HCT116 (cell line): ENCODE measurements at regions not wholly inside any gene's neighbourhood (a gene's known extent, or its start where the extent isn't known, plus 50 kb on each side); places are given as distances from the start of the nearest gene placed in this dataset.

Experiments used
- ATAC-seq: fragments of 200-7000 bp; cut with Tn5 transposase; 2 replicates; pipeline ENCODE4 v1.9.1; 2020; ENCODE audit warnings: mild to moderate bottlenecking, moderate library complexity
- BruUV-seq: library from RNA; stranded (reverse); fragments of 400-500 nt; replicated peaks from 2 replicates; lab custom pipeline; 2021; lab: Mats Ljungman, UMichigan
- CTCF ChIA-PET: fragments of 300-600 bp; sonication (Branson Sonifier 250); formaldehyde crosslinking; loops from one replicate; lab custom pipeline; 2021; ENCODE audit warnings: antibody characterized with exemption; lab: Charles Lee
- POLR2A ChIA-PET: fragments of 300-600, 350-600 bp; sonication (Branson Sonifier 250); formaldehyde crosslinking; loops from one replicate; lab custom pipeline; 2021; ENCODE audit warnings: antibody characterized with exemption; lab: Charles Lee
- RAD21 ChIA-PET, 2 experiments: fragments of 300-600 bp; sonication (Branson Sonifier 250); formaldehyde crosslinking; loops; one replicate each; lab custom pipeline; 2023; ENCODE audit warnings: low total read pairs in 2 of 2; ENCODE audit not compliant: uncharacterized antibody in 2 of 2, unreplicated experiment in 2 of 2, low non-redundant PET in 1 of 2; lab: Charles Lee
- DNase-seq: peaks from one replicate; pipeline ENCODE4 v3.0.0-alpha.2; 2010; ENCODE audit warnings: low read depth, low spot score
- H2AFZ ChIP-seq: fragments of 200-600 bp; shearing (Covaris generic), sonication (generic); 2 replicates; pipeline ENCODE4 v1.6.1; 2017; ENCODE audit warnings: low read depth, mixed run types, mixed read lengths, antibody characterized with exemption, low read length; ENCODE audit not compliant: poor library complexity, severe bottlenecking
- H3K27ac ChIP-seq: 2 replicates; pipeline ENCODE4 v1.5.1; 2012; ENCODE audit warnings: low read depth, low read length
- H3K27me3 ChIP-seq: fragments of 200-600 bp; sonication (generic); 2 replicates; pipeline ENCODE4 v1.6.1; 2016; ENCODE audit warnings: mixed run types, low read length, mixed read lengths; ENCODE audit not compliant: insufficient read depth
- H3K36me3 ChIP-seq, 2 experiments: fragments of 200-500 bp in 1 of 2; fragments of 200-600 bp in 1 of 2; sonication (Bioruptor generic) in 1 of 2; sonication (generic) in 1 of 2; 2 replicates each; pipeline versions ENCODE4 v1.5.1 to v1.6.1; 2014 to 2016; ENCODE audit warnings: low read length in 2 of 2, inconsistent platforms in 1 of 2, mixed read lengths in 1 of 2, mixed run types in 1 of 2; ENCODE audit not compliant: insufficient read depth in 2 of 2, control insufficient read depth in 1 of 2
- H3K4me1 ChIP-seq, 2 experiments: fragments of 200-600 bp in 1 of 2; sonication (generic) in 1 of 2; 2 replicates each; pipeline versions ENCODE4 v1.5.1 to v1.6.1; 2012 to 2017; ENCODE audit warnings: low read length in 2 of 2, inconsistent platforms in 1 of 2, mild to moderate bottlenecking in 1 of 2, mixed read lengths in 1 of 2, mixed run types in 1 of 2, moderate library complexity in 1 of 2; ENCODE audit not compliant: insufficient read depth in 2 of 2, control insufficient read depth in 1 of 2
- H3K4me2 ChIP-seq: fragments of 200-600 bp; sonication (generic); 2 replicates; pipeline ENCODE4 v1.6.1; 2017; ENCODE audit warnings: mixed run types, low read length, mixed read lengths
- H3K4me3 ChIP-seq, 2 experiments: fragments of 200-600 bp in 1 of 2; sonication (generic) in 1 of 2; replicated peaks in 1 of 2; 2 replicates each; pipeline ENCODE4 v1.5.1; 2011 to 2016; ENCODE audit warnings: low read length in 2 of 2, control low read depth in 1 of 2, low read depth in 1 of 2, mild to moderate bottlenecking in 1 of 2, mixed read lengths in 1 of 2, mixed run types in 1 of 2
- H3K79me2 ChIP-seq: fragments of 200-600 bp; sonication (generic); 2 replicates; pipeline ENCODE4 v1.6.1; 2017; ENCODE audit warnings: mild to moderate bottlenecking, mixed run types, low read length, moderate library complexity, mixed read lengths; ENCODE audit not compliant: insufficient read depth
- H3K9ac ChIP-seq: fragments of 200-600 bp; sonication (generic); 2 replicates; pipeline ENCODE4 v1.6.1; 2016; ENCODE audit warnings: low read length, mixed read lengths
- H3K9me2 ChIP-seq: fragments of 200-600 bp; sonication (generic), shearing (Covaris generic); 2 replicates; pipeline ENCODE4 v1.6.1; 2017; ENCODE audit warnings: mixed run types, mild to moderate bottlenecking, moderate library complexity; ENCODE audit not compliant: insufficient read depth
- H3K9me3 ChIP-seq, 2 experiments: fragments of 200-500 bp in 1 of 2; fragments of 200-600 bp in 1 of 2; sonication (Bioruptor generic) in 1 of 2; sonication (generic) in 1 of 2; 2 replicates each; pipeline ENCODE4 v1.6.1; 2014 to 2017; ENCODE audit warnings: low read length in 2 of 2, mixed read lengths in 2 of 2, inconsistent platforms in 1 of 2, low read depth in 1 of 2, mild to moderate bottlenecking in 1 of 2, mixed run types in 1 of 2, moderate library complexity in 1 of 2; ENCODE audit not compliant: control insufficient read depth in 1 of 2, insufficient read depth in 1 of 2
- H4K20me1 ChIP-seq: fragments of 200-600 bp; sonication (generic), shearing (Covaris generic); 2 replicates; pipeline ENCODE4 v1.6.1; 2017; ENCODE audit warnings: mixed run types, mild to moderate bottlenecking, moderate library complexity; ENCODE audit not compliant: insufficient read depth
- CBX3 ChIP-seq: IDR thresholded peaks from 2 replicates; pipeline ENCODE4 v1.6.1; 2012; ENCODE audit warnings: low read depth
- CEBPB ChIP-seq: IDR thresholded peaks from 2 replicates; pipeline ENCODE4 v1.6.1; 2012; ENCODE audit warnings: low read depth
- EGR1 ChIP-seq: IDR thresholded peaks from 2 replicates; pipeline ENCODE4 v1.6.1; 2012; ENCODE audit warnings: low read depth
- ELF1 ChIP-seq: IDR thresholded peaks from 2 replicates; pipeline ENCODE4 v1.6.1; 2012; ENCODE audit warnings: low read depth, borderline replicate concordance
- FOSL1 ChIP-seq: IDR thresholded peaks from 2 replicates; pipeline ENCODE4 v1.6.1; 2012; ENCODE audit warnings: low read depth
- JUND ChIP-seq: IDR thresholded peaks from 2 replicates; pipeline ENCODE4 v1.6.1; 2012
- POLR2A ChIP-seq: IDR thresholded peaks from 2 replicates; pipeline ENCODE4 v1.7.0; 2011; ENCODE audit warnings: borderline replicate concordance; ENCODE audit not compliant: insufficient read depth, insufficient read length; ENCODE audit errors: extremely low read depth
- SIN3A ChIP-seq: IDR thresholded peaks from 2 replicates; pipeline ENCODE4 v1.6.1; 2012; ENCODE audit warnings: low read depth
- SP1 ChIP-seq: IDR thresholded peaks from 2 replicates; pipeline ENCODE4 v1.6.1; 2012; ENCODE audit warnings: low read depth
- SRF ChIP-seq: IDR thresholded peaks from 2 replicates; pipeline ENCODE4 v1.6.1; 2012; ENCODE audit warnings: low read depth
- TCF7L2 ChIP-seq: IDR thresholded peaks from 2 replicates; pipeline ENCODE4 v1.7.0; 2011; ENCODE audit warnings: borderline replicate concordance, inconsistent platforms; ENCODE audit not compliant: insufficient read depth, insufficient read length; ENCODE audit errors: extremely low read depth
- ZFX ChIP-seq: fragments of 450-650 bp; IDR thresholded peaks from 2 replicates; pipeline ENCODE4 v1.6.1; 2017
- ZNF274 ChIP-seq: fragments of 200-500 bp; sonication (Bioruptor generic); IDR thresholded peaks from 2 replicates; pipeline ENCODE4 v1.6.1; 2014; ENCODE audit warnings: mild to moderate bottlenecking, low read depth, low read length, inconsistent platforms
- intact Hi-C: fragments of 100-400 bp; cut with micrococcal nuclease; formaldehyde crosslinking; loops from 2 replicates; pipeline ENCODE4 v1.10.0; 2022
- TF ChIP-seq, protein P1 (sequence below), 3 experiments: fragments of 200-600 bp in 1 of 3; sonication (generic) in 1 of 3; IDR thresholded peaks in 2 of 3; conservative IDR thresholded peaks in 1 of 3; 2 replicates each; pipeline ENCODE4 v1.5.1; 2012 to 2017; ENCODE audit warnings: low read depth in 2 of 3, low read length in 2 of 3, antibody characterized with exemption in 1 of 3, borderline replicate concordance in 1 of 3, control low read depth in 1 of 3, mild to moderate bottlenecking in 1 of 3, mixed read lengths in 1 of 3, mixed run types in 1 of 3, moderate library complexity in 1 of 3; ENCODE audit not compliant: insufficient read depth in 1 of 3
- TF ChIP-seq, protein P2 (sequence below): IDR thresholded peaks from 2 replicates; pipeline ENCODE4 v1.6.1; 2012; ENCODE audit warnings: low read depth

- H3K4me1 ChIP-seq: no peaks in the 10 kb centered on the region
- no peaks in the 10 kb centered on the region for H3K9me2 ChIP-seq
- H4K20me1 ChIP-seq: no peaks in the 10 kb centered on the region
- no peak for ATAC-seq
- RAD21 ChIA-PET: no interaction called here
- H3K27me3 ChIP-seq: no peaks in the 10 kb centered on the region
- no peak for DNase-seq
- POLR2A ChIA-PET: no interaction called here
- no peak overlapping the region for H3K27ac ChIP-seq
- no peak overlapping the region for H3K4me3 ChIP-seq
- H3K4me2 ChIP-seq: no peak overlapping the region
- H2AFZ ChIP-seq: no peak overlapping the region
- CTCF ChIA-PET: no interaction called here
- H3K36me3 ChIP-seq: no peaks in the 10 kb centered on the region
- no peaks in the 10 kb centered on the region for H3K79me2 ChIP-seq
- TF ChIP-seq, protein P1, sequence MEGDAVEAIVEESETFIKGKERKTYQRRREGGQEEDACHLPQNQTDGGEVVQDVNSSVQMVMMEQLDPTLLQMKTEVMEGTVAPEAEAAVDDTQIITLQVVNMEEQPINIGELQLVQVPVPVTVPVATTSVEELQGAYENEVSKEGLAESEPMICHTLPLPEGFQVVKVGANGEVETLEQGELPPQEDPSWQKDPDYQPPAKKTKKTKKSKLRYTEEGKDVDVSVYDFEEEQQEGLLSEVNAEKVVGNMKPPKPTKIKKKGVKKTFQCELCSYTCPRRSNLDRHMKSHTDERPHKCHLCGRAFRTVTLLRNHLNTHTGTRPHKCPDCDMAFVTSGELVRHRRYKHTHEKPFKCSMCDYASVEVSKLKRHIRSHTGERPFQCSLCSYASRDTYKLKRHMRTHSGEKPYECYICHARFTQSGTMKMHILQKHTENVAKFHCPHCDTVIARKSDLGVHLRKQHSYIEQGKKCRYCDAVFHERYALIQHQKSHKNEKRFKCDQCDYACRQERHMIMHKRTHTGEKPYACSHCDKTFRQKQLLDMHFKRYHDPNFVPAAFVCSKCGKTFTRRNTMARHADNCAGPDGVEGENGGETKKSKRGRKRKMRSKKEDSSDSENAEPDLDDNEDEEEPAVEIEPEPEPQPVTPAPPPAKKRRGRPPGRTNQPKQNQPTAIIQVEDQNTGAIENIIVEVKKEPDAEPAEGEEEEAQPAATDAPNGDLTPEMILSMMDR (IDR thresholded peaks at IDR 0.05 in 2 of 3, conservative IDR thresholded peaks at IDR 0.05 in 1 of 3; ENCODE audit: borderline replicate concordance in 1 of 3, insufficient read depth in 1 of 3, low read depth in 2 of 3, low read length in 2 of 3): no peak
- no peak for TF ChIP-seq FOSL1
- TF ChIP-seq ELF1: no peak
- TF ChIP-seq SP1: no peak
- TF ChIP-seq CBX3: no peak
- TF ChIP-seq, protein P2, sequence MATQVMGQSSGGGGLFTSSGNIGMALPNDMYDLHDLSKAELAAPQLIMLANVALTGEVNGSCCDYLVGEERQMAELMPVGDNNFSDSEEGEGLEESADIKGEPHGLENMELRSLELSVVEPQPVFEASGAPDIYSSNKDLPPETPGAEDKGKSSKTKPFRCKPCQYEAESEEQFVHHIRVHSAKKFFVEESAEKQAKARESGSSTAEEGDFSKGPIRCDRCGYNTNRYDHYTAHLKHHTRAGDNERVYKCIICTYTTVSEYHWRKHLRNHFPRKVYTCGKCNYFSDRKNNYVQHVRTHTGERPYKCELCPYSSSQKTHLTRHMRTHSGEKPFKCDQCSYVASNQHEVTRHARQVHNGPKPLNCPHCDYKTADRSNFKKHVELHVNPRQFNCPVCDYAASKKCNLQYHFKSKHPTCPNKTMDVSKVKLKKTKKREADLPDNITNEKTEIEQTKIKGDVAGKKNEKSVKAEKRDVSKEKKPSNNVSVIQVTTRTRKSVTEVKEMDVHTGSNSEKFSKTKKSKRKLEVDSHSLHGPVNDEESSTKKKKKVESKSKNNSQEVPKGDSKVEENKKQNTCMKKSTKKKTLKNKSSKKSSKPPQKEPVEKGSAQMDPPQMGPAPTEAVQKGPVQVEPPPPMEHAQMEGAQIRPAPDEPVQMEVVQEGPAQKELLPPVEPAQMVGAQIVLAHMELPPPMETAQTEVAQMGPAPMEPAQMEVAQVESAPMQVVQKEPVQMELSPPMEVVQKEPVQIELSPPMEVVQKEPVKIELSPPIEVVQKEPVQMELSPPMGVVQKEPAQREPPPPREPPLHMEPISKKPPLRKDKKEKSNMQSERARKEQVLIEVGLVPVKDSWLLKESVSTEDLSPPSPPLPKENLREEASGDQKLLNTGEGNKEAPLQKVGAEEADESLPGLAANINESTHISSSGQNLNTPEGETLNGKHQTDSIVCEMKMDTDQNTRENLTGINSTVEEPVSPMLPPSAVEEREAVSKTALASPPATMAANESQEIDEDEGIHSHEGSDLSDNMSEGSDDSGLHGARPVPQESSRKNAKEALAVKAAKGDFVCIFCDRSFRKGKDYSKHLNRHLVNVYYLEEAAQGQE: no peak
- no peak for TF ChIP-seq ZNF274
- TF ChIP-seq POLR2A: no peak
- no peak for TF ChIP-seq SIN3A
- no peak for TF ChIP-seq ZFX
- no peak for TF ChIP-seq EGR1
- TF ChIP-seq JUND: no peak
- no peak for TF ChIP-seq CEBPB
- TF ChIP-seq TCF7L2: no peak
- TF ChIP-seq SRF: no peak
- peaks cover 8 to 19% of the 10 kb centered on the region in 2 experiments; a peak in 2 of 4 replicates for H3K9me3 ChIP-seq
- no peak overlapping the region for H3K9ac ChIP-seq
- no TSS peak for BruUV-seq
- intact Hi-C loops: no loop called here
Measured at GRCh38 chr5:24831989-24832388, 187.2 kb upstream of the CDH10 start.
